SU-DHL-6 (cell line): ENCODE measurements at regions not wholly inside any gene's neighbourhood (a gene's known extent, or its start where the extent isn't known, plus 50 kb on each side); places are given as distances from the start of the nearest gene placed in this dataset.

Experiments
- H2AFZ ChIP-seq: fragments of 200-600 bp; sonication (generic); 2 replicates; pipeline ENCODE4 v1.6.1; 2014; ENCODE audit warnings: low read depth, mild to moderate bottlenecking, moderate library complexity, mixed read lengths, antibody characterized with exemption, low read length; ENCODE audit not compliant: severe bottlenecking
- H3F3A ChIP-seq: fragments of 200-600 bp; shearing (Covaris generic); 2 replicates; pipeline ENCODE4 v1.6.0; 2016; ENCODE audit warnings: antibody characterized with exemption, mild to moderate bottlenecking; ENCODE audit not compliant: insufficient read depth
- H3K27ac ChIP-seq: fragments of 200-600 bp; sonication (generic); 2 replicates; pipeline ENCODE4 v1.5.1; 2016; ENCODE audit warnings: low read depth, mild to moderate bottlenecking, low read length, moderate library complexity, mixed read lengths
- H3K27me3 ChIP-seq: fragments of 200-600 bp; sonication (generic), shearing (Covaris generic); 2 replicates; pipeline ENCODE4 v1.6.0; 2014; ENCODE audit warnings: mild to moderate bottlenecking, low read length
- H3K36me3 ChIP-seq: fragments of 200-600 bp; sonication (generic); 2 replicates; pipeline ENCODE4 v1.6.1; 2014; ENCODE audit warnings: mild to moderate bottlenecking, low read length, mixed read lengths
- H3K4me2 ChIP-seq: fragments of 300-600, 200-600 bp; shearing (Covaris generic), sonication (generic); 2 replicates; pipeline ENCODE4 v1.6.0; 2014; ENCODE audit warnings: low read length, low read depth, mild to moderate bottlenecking; ENCODE audit not compliant: poor library complexity, severe bottlenecking
- H3K4me3 ChIP-seq: fragments of 200-600 bp; sonication (generic); 2 replicates; pipeline ENCODE4 v1.5.1; 2014; ENCODE audit warnings: antibody characterized with exemption, low read length, mild to moderate bottlenecking, mixed read lengths; ENCODE audit not compliant: insufficient read depth, poor library complexity, severe bottlenecking
- H3K79me2 ChIP-seq: fragments of 200-600 bp; sonication (generic); 2 replicates; pipeline ENCODE4 v1.6.1; 2014; ENCODE audit warnings: mild to moderate bottlenecking, low read length, moderate library complexity; ENCODE audit not compliant: insufficient read depth
- H3K9ac ChIP-seq: fragments of 200-600 bp; sonication (generic); 2 replicates; pipeline ENCODE4 v1.7.0; 2014; ENCODE audit warnings: mild to moderate bottlenecking, low read length
- H3K9me2 ChIP-seq: fragments of 200-600 bp; sonication (generic); replicated peaks from 2 replicates; pipeline ENCODE4 v1.6.1; 2014; ENCODE audit warnings: low read length; ENCODE audit not compliant: insufficient read depth
- H3K9me3 ChIP-seq: fragments of 200-600 bp; sonication (generic); 2 replicates; pipeline ENCODE4 v1.6.1; 2014; ENCODE audit warnings: low read length, mixed read lengths; ENCODE audit not compliant: insufficient read depth
- H4K20me1 ChIP-seq: fragments of 200-600 bp; sonication (generic); 2 replicates; pipeline ENCODE4 v1.6.1; 2014; ENCODE audit warnings: low read depth, mild to moderate bottlenecking, antibody characterized with exemption, low read length, moderate library complexity, mixed read lengths
- EZH2phosphoT487 ChIP-seq: fragments of 200-600 bp; sonication (generic), shearing (Covaris generic); conservative IDR thresholded peaks from 2 replicates; pipeline ENCODE4 v1.6.1; 2018; ENCODE audit warnings: mild to moderate bottlenecking, antibody characterized with exemption, low read length, moderate library complexity, mixed read lengths
- TF ChIP-seq, protein P1 (sequence below): fragments of 200-600 bp; sonication (generic); IDR thresholded peaks from one replicate; pipeline ENCODE4 v1.5.1; 2017; ENCODE audit warnings: antibody characterized with exemption, mild to moderate bottlenecking, low read length, moderate library complexity; ENCODE audit not compliant: insufficient read depth, poor library complexity, severe bottlenecking

DNA sequence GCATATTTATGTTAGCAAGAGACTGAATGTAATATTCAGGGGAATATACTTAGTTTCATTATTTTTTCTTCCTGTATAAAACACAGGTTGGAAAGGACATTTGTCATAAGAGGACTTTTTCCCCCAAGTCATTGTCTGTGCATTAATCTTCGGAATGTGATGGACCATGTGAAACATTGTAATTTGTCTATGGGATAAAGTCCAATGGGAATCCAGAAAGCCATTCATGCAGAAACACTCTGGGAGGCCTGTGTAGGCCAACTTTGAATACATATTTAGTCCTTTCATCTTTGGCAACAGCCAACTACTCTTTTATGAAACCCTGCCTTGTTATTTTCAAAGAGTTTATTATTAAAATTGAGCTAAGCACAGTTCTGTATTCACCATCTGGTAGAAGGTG, 386.4 kb downstream of the PIK3C3 start:
- Histone ChIP-seq H3K9me3 (no peaks in the 10 kb centered on the region), H3F3A (no peaks in the 10 kb centered on the region), H2AFZ (no peak overlapping the region), H3K4me3 (no peak overlapping the region), H3K27ac (no peak overlapping the region), H3K9ac (no peak overlapping the region), H3K79me2 (no peaks in the 10 kb centered on the region), H3K4me2 (no peak overlapping the region), H3K9me2 (no peaks in the 10 kb centered on the region), H3K36me3 (no peaks in the 10 kb centered on the region), H4K20me1 (no peaks in the 10 kb centered on the region), H3K27me3 (no peaks in the 10 kb centered on the region)
- TF ChIP-seq, protein P1, sequence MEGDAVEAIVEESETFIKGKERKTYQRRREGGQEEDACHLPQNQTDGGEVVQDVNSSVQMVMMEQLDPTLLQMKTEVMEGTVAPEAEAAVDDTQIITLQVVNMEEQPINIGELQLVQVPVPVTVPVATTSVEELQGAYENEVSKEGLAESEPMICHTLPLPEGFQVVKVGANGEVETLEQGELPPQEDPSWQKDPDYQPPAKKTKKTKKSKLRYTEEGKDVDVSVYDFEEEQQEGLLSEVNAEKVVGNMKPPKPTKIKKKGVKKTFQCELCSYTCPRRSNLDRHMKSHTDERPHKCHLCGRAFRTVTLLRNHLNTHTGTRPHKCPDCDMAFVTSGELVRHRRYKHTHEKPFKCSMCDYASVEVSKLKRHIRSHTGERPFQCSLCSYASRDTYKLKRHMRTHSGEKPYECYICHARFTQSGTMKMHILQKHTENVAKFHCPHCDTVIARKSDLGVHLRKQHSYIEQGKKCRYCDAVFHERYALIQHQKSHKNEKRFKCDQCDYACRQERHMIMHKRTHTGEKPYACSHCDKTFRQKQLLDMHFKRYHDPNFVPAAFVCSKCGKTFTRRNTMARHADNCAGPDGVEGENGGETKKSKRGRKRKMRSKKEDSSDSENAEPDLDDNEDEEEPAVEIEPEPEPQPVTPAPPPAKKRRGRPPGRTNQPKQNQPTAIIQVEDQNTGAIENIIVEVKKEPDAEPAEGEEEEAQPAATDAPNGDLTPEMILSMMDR, result no peak
- no peak for TF ChIP-seq EZH2phosphoT487

DNA sequence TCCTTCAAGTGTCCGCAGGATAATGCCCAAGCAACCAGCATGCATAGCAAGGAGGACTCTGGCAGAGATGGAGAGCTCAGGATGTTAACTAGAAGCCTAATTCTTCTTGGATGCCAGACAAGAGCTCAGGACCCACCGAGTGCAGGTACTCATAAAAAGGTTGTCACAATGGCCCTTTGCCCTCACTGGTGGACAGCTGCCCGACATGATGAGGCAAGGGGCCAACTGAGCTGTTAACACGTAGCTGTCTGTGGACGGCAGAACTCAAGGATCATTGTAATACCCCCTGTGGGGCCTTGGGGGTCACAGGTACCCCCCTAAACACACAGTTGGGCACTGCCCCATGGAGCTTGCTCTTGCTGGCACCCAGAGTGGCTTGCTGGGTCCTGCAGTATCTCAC, 393.7 kb downstream of the PIK3C3 start:
- no peak overlapping the region for H3K27ac ChIP-seq
- no peaks in the 10 kb centered on the region for H3K9me3 ChIP-seq
- H3K4me2 ChIP-seq, result no peak overlapping the region
- no peaks in the 10 kb centered on the region for H3F3A ChIP-seq
- H3K9ac ChIP-seq, result no peak overlapping the region
- H3K79me2 ChIP-seq, result no peaks in the 10 kb centered on the region
- H3K9me2 ChIP-seq, result no peaks in the 10 kb centered on the region
- TF ChIP-seq, protein P1, result no peak
- TF ChIP-seq EZH2phosphoT487, result no peak
- H3K4me3 ChIP-seq, result no peak overlapping the region
- H3K36me3 ChIP-seq, result no peaks in the 10 kb centered on the region
- H4K20me1 ChIP-seq, result no peaks in the 10 kb centered on the region
- H3K27me3 ChIP-seq, result no peaks in the 10 kb centered on the region
- H2AFZ ChIP-seq, result no peak overlapping the region

DNA sequence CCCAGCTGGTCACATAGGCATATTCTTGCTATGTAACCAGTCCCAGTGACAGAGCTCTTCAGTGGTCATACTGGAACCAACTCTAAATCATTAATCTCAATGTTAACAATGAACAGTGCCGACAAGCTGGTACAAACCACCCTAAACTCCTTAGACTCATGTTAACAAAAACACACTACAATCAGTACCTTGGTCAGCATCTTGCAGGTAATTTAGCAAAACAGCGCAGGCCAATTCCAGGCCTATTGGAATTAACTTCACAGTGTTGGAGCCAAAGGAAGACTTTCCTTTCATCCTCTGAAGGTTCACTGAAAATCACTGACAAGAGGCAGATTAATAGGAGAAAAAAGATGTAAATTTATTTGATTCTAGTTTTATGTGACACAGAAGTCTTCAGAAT, 396.4 kb downstream of the PIK3C3 start:
- H3K9me2 ChIP-seq, result no peaks in the 10 kb centered on the region
- H3K27ac ChIP-seq, result no peak overlapping the region
- H4K20me1 ChIP-seq, result no peaks in the 10 kb centered on the region
- no peaks in the 10 kb centered on the region for H3K36me3 ChIP-seq
- no peaks in the 10 kb centered on the region for H3K9me3 ChIP-seq
- H3K79me2 ChIP-seq, result no peaks in the 10 kb centered on the region
- no peak overlapping the region for H3K4me2 ChIP-seq
- TF ChIP-seq, protein P1, result no peak
- TF ChIP-seq EZH2phosphoT487, result no peak
- H3F3A ChIP-seq, result no peaks in the 10 kb centered on the region
- H3K9ac ChIP-seq, result no peak overlapping the region
- no peak overlapping the region for H3K4me3 ChIP-seq
- no peaks in the 10 kb centered on the region for H3K27me3 ChIP-seq
- no peak overlapping the region for H2AFZ ChIP-seq
